GM21717 (cell line): ENCODE measurements at regions not wholly inside any gene's neighbourhood (a gene's known extent, or its start where the extent isn't known, plus 50 kb on each side); places are given as distances from the start of the nearest gene placed in this dataset.

Experiments
- ATAC-seq: cut with Tn5 transposase; IDR thresholded peaks from one replicate; pipeline ENCODE4 v1.9.1; 2021; ENCODE audit warnings: mild to moderate bottlenecking, moderate library complexity; ENCODE audit not compliant: unreplicated experiment

DNA sequence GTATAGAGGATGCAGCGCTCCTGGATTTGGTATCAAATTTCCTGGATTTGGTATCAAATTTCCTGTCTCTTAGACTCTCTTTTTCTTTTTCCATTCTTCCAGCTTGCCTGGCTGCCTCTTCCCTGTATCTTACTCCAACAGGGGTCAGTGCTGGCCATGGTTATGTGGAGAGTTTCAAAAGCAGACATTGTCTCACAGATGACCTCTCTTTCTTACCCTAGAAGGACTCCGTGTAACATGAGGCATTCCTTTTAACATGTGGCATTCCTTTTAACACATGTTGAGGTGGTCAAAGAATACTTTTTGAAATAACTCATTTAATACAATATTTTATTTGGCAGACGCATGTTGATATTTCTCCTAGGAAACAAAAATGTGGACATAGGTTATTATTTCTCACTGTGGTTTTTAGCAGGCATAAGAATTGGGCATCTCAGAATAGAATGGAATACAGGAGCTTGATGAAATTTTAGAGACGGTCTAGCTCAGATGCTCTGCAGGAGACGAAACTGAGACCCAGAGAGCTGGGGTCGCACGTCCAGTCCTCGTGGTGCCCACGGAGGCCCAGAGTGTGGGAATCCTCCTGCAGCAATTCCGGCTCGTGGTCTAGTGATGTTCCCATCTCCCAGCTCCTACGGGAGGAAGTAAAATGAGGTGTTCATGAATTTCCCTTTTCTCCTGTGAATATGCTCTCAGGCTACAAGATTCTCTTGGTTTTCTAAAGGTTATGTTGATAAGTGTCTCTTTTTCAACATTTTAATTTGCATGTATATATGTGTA is 59.6 kb upstream of the PITRM1 start:
- no peak for ATAC-seq

DNA sequence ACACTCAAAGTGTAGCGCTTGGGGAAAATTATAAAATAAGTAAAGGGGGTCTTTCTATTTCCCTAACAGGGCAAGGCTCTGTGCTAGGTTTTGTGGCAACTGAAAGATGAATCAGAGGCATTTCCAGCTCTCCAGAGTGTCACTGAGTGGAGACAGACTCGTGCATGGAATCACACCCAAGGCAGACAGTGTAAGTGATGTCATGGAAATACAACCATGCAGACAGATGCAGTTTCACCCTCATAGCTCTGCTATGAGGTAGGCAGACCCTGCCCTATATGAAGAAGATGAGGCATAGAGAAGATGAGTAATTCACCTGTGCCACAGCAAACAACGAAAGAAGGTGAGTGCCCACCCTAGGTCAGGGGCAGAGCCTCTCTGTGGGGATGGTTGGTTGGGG is 57.2 kb upstream of the PITRM1 start:
- ATAC-seq, result no peak

DNA sequence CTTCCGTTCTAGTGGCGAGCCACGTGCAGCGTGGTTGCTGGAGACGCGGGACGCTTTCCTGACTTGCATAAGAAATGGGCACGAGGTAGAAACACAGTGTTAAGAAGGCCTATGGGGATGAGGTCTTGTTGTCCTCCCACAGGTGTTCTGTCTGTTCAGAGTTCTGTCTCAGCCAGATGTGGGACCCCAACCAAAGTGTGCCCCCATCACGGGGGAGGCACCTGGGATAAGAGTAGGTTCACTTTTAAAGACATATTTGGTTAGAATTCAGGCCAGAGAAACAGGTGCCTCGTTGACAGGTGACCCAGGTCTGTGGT is 56.0 kb upstream of the PITRM1 start:
- no peak for ATAC-seq

DNA sequence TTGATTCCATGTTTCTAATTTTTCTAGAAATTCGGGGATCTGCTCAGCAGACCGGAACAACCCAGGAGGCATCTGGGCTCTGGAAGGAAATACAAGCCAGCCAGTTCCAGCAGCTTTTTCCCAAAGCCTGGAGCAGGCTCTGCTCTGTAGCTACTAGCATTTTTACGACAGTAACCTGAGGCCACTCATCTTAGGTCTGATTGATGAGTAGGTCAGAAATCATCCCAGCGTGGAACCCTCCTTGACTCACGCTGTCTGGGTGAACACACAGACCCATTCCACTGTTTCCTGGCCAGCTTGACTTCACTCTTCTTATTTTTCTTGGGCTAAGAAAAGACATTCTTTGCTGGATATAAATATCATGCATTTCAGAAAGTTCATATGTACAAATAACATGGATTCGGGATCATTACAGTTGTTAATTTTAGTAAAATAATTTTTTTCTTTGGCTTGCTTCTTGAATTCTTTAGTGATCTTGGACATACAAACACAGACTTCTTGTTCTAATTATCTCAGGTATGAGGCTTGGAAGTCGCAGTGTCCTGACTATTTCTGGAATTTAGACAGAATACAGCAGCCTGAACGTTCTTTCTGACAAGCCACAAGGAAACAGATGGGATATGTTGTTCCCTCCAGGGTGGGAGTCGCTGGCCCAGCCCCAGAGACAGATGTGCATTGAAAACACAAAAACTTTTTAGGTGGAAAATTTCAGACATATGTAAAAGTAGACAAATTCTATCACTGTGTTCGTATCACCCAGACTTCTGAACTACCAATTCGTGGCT is 54.6 kb upstream of the PITRM1 start:
- no peak for ATAC-seq

DNA sequence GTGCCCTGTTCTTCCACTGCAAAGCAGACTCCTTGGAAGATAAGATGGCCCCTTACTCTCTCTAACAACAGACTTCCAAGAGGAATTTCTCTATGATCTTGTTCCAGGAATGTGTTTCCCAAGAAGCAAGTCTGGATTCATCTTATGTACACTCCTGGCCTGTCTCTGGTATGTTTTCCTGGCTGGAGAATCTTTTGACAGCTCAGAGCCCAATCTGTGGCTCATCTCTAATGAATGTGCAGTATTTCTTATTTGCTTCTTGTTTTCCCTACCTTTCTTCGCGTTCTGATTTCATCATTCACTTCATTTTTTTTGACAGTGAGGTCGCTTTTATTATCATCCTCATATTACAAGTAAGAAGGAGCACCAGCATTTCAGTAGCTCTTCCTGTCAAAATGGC is 53.0 kb upstream of the PITRM1 start:
- ATAC-seq, result no peak

DNA sequence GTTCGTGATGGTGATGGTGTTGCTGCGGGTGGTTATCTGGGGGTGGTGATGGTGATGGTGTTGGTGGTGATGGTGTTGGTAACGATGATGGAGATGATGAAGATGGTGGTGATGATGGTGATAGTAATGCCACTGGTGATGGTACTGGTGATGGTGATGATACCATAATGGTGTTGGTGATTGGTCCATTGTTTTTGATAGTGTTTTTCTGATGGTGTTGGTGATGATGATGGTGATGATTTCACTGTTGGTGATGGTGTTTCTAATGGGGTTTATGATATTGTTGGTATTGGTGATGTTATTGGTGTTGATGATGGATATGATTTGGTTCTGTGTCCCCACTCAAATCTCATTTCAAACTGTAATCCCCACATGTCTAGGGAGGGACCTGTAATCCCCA is 51.7 kb upstream of the PITRM1 start:
- ATAC-seq, result no peak

DNA sequence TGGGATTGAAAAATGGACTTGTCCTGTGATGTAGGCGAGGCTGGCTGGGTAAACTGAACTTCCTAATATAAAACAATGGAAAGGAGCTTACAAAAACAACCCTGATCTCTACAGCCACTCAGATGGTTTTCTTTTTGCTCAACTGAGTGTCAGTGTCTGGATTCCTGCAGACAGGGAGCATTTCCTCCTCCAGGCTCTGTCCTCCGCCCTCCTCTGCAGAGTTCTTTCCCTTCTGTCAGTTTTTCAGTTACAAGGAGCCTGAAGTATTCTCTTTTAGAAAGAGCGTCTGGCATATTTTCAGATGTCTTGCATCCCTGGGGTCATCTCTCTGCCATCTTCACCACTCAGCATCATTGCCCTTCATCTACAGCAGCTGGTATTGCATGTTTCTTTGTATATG is 50.0 kb upstream of the PITRM1 start:
- no peak for ATAC-seq
